BE2C (cell line): ENCODE measurements at regions not wholly inside any gene's neighbourhood (a gene's known extent, or its start where the extent isn't known, plus 50 kb on each side); places are given as distances from the start of the nearest gene placed in this dataset.

Experiments
- DNase-seq: peaks from one replicate; pipeline ENCODE4 v3.0.0-alpha.2; 2020
- H3K27me3 ChIP-seq: fragments of 250-450 bp; sonication (Bioruptor Pico); 2 replicates; pipeline ENCODE4 v1.5.1; 2020; ENCODE audit warnings: mild to moderate bottlenecking
- H3K36me3 ChIP-seq: fragments of 250-450 bp; sonication (Bioruptor Pico); 2 replicates; pipeline ENCODE4 v1.5.1; 2020; ENCODE audit warnings: mild to moderate bottlenecking
- H3K4me1 ChIP-seq: fragments of 250-450 bp; sonication (Bioruptor Pico); 2 replicates; pipeline ENCODE4 v1.5.1; 2020
- H3K4me3 ChIP-seq: 2 replicates; pipeline ENCODE4 v1.5.1; 2011; ENCODE audit warnings: low read depth, low read length
- H3K9me3 ChIP-seq: fragments of 250-450 bp; sonication (Bioruptor Pico); 2 replicates; pipeline ENCODE4 v1.5.1; 2020
- CTCF ChIP-seq: IDR thresholded peaks from 2 replicates; pipeline ENCODE4 v1.5.1; 2012; ENCODE audit warnings: mild to moderate bottlenecking, low read depth, low read length

GRCh38 chr2:153057743-153058142, 339.3 kb downstream of the ARL6IP6 start:
- no peak for DNase-seq
- H3K4me3 ChIP-seq, result no peak overlapping the region
- no peaks in the 10 kb centered on the region for H3K4me1 ChIP-seq

GRCh38 chr2:153055182-153055581, 336.8 kb downstream of the ARL6IP6 start:
- TF ChIP-seq CTCF, result no peak
- no peaks in the 10 kb centered on the region for H3K27me3 ChIP-seq
- H3K36me3 ChIP-seq, result no peaks in the 10 kb centered on the region
- H3K4me3 ChIP-seq, result no peak overlapping the region
- DNase-seq, result no peak
- no peaks in the 10 kb centered on the region for H3K4me1 ChIP-seq
- H3K9me3 ChIP-seq, result no peaks in the 10 kb centered on the region

More at GRCh38 chr2:153057743-153058142, 339.3 kb downstream of the ARL6IP6 start:
- no peaks in the 10 kb centered on the region for H3K9me3 ChIP-seq
- no peaks in the 10 kb centered on the region for H3K27me3 ChIP-seq
- no peak for TF ChIP-seq CTCF
- no peaks in the 10 kb centered on the region for H3K36me3 ChIP-seq

- no peaks in the 10 kb centered on the region for H3K27me3 ChIP-seq
- TF ChIP-seq CTCF, result no peak
- no peak for DNase-seq
- no peaks in the 10 kb centered on the region for H3K4me1 ChIP-seq
- H3K36me3 ChIP-seq, result no peaks in the 10 kb centered on the region
- no peaks in the 10 kb centered on the region for H3K9me3 ChIP-seq
- no peak overlapping the region for H3K4me3 ChIP-seq
Measured at GRCh38 chr2:153052807-153053559, 334.6 kb downstream of the ARL6IP6 start.

GRCh38 chr2:153047220-153047619, 328.8 kb downstream of the ARL6IP6 start:
- DNase-seq, result no peak
- TF ChIP-seq CTCF, result no peak
- Histone ChIP-seq H3K4me1 (no peaks in the 10 kb centered on the region), H3K36me3 (no peaks in the 10 kb centered on the region), H3K9me3 (no peaks in the 10 kb centered on the region), H3K4me3 (no peak overlapping the region), H3K27me3 (no peaks in the 10 kb centered on the region)

GRCh38 chr2:153043385-153043784, 325.0 kb downstream of the ARL6IP6 start:
- no peak for DNase-seq

More at GRCh38 chr2:153043385-153043784, 325.0 kb downstream of the ARL6IP6 start:
- TF ChIP-seq CTCF, result no peak
- Histone ChIP-seq H3K4me1 (no peaks in the 10 kb centered on the region), H3K36me3 (no peaks in the 10 kb centered on the region), H3K4me3 (no peak overlapping the region), H3K27me3 (no peaks in the 10 kb centered on the region), H3K9me3 (no peaks in the 10 kb centered on the region)
